ENCODE measurements at regions not wholly inside any gene's neighbourhood (a gene's known extent, or its start where the extent isn't known, plus 50 kb on each side); places are given as distances from the start of the nearest gene placed in this dataset.
"Not testable (repeated sequence)": the region's sequence is repeated elsewhere in the genome, so short reads cannot be mapped to it uniquely, and the experiment has no call there.

DNA sequence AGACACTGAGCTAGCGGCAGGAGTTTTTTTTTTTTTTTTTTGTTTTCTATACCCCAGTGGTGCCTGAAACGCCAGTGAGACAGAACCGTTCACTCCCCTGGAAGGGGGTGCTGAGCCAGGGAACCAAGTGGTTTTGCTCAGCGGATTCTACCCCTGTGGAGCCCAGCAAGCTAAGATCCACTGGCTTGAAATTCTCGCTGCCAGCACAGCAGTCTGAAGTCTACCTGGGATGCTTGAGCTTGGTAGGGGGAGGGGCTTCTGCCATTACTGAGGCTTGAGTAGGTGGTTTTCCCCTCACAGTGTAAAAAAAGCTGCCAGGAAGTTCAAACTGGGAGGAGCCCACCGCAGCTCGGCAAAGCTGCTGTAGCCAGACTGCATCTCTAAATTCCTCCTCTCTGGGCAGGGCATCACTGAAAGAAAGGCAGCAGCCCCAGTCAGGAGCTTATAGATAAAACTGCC lies 173.0 kb downstream of the DMAC1 start:
- DNase-seq (ENCODE audit: low read depth in 2 of 2, low spot score in 1 of 2): peak; percentile 2 to 9

DNA sequence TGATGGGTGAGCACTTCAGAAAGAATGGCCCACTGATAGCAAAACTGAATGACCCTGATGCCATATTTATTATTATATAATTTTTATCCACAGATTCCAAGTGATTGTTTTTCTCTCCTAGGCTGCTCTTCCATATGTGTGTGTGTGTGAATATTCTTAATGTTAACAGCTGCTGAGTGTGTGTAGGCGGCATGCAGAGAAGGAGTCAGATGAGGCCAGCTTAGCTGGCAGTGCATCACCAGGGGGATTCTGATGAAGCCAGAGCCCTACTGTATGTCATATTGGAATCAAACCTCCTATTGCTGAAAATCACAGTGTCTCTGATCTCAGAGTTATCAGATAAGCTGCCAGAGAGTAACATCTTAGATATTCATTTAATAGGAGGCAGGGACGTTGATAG lies 177.1 kb downstream of the DMAC1 start:
- no peak for DNase-seq (ENCODE audit: low read depth in 2 of 2, low spot score in 1 of 2)

DNA sequence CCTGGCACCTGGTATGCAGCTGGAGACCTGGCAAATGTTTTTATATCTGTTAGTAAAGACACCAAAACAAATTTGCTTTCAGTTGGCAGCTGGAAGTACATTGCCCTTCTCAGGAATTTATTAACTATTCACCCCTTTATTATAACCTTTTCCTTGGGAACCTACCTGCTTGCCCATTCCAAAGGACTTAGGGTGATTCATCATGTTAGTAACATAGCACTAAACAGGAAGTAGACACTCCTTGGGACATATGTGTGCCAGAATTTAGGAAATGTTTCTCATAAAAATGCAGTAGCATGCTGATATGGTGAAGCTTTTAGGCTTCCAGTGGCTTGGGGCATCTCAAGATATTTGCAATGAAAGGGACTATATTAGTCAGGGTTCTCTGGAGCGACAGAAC lies 184.2 kb downstream of the DMAC1 start:
- no peak for DNase-seq (ENCODE audit: low read depth in 2 of 2, low spot score in 1 of 2)

DNA sequence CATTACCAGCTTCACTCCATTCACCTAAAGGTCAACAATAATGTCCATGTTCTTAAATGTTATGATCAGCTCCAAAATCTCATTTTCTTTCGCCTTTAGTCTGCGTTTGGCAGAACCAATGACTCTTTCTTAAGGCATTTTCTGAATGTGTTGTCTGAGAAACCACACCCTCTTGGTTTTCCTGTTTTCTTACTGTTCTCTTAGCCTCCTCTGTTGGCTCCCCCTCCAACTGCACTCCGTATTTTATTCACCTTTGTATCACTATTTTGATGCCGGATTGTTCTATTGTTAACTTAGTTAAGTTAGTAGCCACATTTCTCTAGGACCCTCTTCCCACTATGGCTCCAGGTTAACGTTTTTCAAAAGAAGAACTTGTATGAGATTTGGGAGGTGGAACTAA lies 185.6 kb downstream of the DMAC1 start:
- no peak for DNase-seq (ENCODE audit: low read depth in 2 of 2, low spot score in 1 of 2)

DNA sequence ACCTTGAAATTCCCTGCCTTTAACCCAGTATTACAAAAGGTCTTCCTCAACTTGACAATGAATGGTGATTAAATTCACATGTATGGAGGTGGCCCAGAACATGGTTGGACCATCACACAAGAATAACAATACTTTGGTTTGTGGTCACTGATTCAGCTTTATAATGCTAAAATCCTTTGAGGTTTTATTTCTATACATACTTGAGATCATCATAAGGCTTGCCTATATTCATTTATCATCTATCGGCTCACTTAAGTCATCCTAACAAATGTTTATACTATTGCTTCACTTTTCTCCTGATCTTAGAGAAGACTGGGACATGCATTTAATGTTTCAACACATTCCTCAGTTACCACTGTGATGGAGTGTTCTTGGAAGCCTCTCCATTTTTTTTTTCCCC lies 191.3 kb downstream of the DMAC1 start:
- DNase-seq (ENCODE audit: low read depth in 2 of 2, low spot score in 1 of 2): no peak

DNA sequence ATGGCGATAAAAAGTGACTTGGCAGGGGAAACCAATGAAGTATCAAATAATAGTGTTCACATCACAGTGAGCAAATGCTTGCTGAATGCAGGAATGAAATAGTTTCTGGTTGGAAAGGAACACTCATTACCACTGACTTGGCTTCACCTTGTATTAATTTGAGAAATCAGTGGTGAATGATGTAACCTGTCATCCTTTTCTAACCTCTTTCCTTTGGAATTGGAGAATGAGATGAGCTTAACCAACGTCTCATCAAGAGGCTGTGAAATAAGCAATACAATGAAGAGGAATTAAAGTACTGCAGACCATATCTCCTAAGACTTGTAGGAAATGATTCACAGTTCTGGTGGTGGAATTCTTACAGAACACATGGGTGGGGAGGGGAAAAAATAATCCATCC lies 192.2 kb downstream of the DMAC1 start:
- DNase-seq (ENCODE audit: low read depth in 2 of 2, low spot score in 1 of 2): no peak

DNA sequence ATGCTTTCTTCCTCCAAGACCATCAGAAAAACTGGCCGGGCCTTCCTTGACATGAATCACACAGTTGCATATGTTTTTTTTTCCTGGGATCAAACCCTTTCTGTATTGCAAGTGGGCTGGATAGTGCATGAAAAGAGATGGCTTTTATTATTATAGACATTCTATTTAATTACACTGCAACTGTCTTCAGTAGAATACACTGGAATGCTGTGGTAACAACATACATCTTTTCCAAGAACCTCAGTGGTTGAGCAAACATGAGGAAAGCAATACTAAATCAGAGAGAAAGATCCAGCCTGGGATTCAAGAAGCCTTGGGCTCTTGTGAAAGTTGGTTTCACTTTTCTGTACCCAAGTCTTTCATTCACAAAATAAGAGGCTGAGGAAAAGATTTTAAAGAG lies 193.0 kb downstream of the DMAC1 start:
- no peak for DNase-seq (ENCODE audit: low read depth in 2 of 2, low spot score in 1 of 2)

DNA sequence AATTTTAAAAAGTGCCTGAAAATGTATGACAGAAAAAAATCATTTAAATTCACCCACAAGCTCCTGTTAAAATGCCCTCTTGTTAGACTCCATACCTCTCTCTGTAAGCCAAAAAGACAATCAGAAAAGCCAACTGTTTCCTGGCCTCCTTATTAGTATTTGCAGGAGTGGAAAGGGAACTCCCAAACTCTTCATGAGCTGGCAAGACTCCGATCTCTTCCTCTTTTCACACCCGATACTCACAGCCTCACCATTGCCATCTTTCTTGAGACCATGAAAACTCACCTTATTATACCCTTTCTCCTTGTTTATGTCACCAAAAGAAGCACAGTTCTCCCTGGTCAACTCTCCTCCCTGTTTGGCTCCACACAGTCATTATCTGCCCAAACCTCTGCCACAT lies 197.8 kb downstream of the DMAC1 start:
- DNase-seq (ENCODE audit: low read depth in 2 of 2, low spot score in 1 of 2): no peak

DNA sequence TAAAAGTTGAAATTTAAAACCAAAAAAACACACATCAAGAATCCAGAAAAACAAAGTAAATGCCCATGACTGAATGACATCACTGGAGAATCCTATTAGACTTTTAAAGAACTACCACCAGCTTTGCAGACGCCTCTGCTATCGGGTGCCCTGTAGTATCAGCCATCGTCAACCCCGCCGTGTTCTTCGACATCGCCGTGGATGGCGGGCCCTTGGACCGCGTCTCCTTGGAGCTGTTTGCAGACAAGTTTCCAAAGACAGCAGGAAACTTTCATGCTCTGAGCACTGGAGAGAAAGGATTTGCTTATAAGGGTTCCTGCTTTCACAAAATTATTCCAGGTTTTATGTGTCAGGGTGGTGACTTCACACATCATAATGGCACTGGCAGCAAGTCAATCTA lies 201.9 kb downstream of the DMAC1 start:
- no peak for DNase-seq (ENCODE audit: low read depth in 2 of 2, low spot score in 1 of 2)

DNA sequence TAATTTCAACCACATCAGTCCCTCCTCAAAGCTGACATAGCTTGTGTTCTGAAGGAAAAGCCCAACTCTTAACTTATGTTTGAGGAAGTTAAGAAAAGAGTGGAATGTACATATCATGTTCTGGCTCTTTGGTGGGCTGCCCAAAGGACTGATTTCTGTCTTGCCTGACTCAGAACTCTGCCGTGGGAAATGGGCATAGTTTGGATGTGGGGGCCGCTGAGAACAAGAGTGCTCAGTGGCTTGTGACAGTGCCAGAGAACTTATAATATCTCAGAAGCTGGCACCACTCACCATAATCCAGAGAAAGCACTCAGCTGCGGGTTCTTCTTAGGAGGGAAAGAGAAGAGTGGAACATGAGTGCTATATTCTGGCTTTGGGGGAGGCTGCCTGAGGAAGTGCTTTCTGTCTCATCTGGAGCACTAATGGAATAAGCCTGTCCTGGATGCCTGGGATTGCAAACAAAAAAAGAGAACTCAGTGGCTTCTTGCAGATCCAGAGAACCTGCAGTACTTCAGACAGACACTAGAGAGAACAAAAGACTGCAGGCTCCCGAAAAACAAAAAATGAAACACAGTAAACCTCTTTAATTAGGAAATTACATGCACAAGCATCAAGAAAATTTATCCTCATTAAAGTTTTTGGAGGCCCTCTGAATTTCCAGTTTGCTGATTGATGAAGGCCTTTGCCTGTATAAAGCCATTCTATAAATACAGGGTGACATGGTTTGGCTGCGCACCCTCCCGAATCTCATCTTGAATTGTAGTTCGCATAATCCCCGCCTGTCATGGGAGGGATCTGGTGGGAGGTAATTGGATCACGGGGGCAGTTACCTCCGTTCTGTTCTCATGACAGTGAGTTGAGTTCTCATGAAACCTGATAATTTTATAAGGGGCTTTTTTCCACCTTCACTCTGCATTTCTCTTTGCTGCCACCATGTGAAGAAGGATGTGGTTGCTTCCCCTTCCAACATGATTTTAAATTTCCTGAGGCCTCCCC lies 207.0 kb downstream of the DMAC1 start:
- no peak for DNase-seq (ENCODE audit: low read depth in 2 of 2, low spot score in 1 of 2)

DNA sequence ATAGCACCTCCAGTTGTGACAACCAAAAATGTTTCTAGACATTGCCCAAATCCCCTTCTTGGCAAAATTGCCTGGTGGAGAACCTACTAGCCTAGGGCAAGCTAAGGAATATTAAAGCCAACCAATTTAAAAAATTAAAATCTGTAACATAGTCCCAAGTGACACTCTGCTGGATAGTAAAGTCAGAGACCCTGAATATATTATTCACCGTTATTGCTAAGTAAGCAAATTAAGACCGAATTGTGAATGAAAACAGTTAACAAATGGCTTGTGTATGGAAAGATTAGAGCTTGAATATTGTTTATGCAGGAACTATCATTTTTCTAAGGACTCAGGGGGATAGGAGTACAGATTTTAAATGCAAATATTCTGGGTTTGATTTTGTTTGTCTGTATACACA lies 208.1 kb downstream of the DMAC1 start:
- DNase-seq (ENCODE audit: low read depth in 2 of 2, low spot score in 1 of 2): no peak

DNA sequence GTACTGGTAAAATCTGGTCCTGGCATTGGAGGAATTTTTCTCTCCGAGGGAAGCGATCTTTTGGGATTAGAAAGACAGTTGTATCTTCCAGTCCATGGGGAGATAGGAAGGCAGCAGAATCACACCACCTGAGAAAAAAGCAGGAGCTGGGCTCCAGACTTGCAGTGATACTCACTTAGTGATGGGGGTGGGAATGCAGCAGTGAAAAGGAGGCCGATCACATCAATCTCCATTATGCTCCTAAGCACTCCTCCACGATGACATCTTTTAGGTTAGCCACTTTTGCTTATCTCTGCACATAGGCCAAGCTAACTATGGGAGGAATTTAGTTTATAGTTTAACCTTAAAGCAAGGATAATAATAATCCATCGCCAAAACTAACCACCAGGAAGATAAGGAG lies 219.0 kb downstream of the DMAC1 start:
- DNase-seq (ENCODE audit: low read depth in 2 of 2, low spot score in 1 of 2): no peak

DNA sequence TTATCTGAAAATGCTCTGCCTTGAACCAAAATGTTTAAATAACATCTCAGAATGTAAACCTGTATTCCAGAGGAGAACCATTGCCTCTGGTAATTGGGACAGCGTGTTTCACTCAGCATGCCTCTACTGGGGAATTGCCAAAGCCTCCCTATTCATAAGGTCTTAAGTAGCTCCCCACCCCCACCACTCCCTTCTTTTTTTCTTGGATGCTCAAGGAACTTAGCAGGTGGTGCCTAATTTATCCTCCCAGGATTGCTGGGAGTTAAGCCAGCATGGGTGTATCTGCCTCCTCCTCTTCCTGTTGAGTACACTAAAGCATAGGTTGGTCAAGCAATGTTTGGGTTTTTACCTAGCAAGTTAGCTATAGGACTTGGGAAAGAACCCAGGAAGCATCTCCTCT lies 220.2 kb downstream of the DMAC1 start:
- no peak for DNase-seq (ENCODE audit: low read depth in 2 of 2, low spot score in 1 of 2)

DNA sequence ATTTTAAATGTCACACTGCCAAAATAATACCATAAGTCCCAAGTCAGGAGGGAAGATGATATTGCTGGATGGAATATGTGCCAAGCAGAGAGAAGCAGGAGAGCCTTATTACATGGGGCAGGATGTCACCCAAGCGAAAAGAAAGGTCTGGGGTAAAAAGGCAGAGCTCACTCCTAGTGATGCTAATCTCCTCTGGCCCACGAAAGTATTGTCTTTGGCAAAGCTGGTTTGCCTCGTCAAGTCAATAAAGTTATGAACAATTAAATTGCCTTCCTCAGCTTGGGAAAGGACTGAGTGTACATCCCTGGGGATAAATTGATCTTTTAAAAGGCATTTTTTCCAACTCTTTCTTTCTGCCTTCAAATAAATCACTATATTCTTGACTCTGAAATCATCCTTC lies 220.6 kb downstream of the DMAC1 start:
- no peak for DNase-seq (ENCODE audit: low read depth in 2 of 2, low spot score in 1 of 2)

DNA sequence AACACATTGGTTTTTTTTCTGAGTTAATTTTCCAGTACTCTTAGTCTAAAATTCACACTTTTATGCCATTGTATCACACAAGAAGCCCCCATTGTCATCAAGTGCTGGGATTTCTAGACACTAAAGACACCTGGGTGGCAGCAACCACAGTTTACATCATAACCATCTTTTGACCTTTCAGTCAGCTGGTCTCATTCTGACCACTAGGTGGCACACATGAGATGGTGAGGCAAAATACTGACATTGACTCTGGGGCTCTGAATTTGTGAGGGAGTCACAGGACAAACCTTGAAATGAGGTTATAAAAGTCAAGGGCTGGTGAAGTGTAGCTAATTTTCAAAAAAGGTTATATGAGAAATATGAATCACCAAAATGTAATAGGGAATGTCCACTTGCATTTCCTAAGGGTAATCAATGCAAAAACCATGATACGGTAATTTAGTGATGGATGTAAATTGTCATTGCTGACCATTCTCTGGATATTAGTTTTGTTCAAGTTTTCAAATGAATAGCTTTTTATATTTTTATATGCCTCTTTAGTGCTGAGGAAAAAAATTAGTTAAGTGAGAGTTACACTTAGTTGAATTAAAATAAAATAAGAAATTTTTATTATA lies 229.4 kb downstream of the DMAC1 start:
- peak; percentile 28 to 31 for DNase-seq (ENCODE audit: low read depth in 2 of 2, low spot score in 1 of 2)

DNA sequence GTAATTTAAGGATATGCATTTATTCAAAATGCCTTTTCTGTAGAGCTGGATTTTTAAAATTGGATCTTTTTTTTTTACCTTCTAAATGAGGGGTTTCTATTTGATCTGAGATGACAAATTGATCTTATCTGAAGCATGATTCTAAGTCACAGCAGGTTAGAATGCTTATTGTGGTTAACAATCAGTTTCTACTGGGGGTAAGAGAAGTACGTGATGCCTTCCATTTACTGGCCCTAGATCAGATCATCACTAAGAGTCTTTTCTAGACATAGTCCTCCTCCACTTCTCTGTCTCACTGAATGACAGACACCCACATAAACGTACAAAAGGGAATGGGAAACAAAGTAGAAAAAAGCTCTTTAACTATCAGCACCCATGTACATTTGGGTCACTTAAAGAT lies 231.9 kb downstream of the DMAC1 start:
- DNase-seq (ENCODE audit: low read depth in 2 of 2, low spot score in 1 of 2): no peak

DNA sequence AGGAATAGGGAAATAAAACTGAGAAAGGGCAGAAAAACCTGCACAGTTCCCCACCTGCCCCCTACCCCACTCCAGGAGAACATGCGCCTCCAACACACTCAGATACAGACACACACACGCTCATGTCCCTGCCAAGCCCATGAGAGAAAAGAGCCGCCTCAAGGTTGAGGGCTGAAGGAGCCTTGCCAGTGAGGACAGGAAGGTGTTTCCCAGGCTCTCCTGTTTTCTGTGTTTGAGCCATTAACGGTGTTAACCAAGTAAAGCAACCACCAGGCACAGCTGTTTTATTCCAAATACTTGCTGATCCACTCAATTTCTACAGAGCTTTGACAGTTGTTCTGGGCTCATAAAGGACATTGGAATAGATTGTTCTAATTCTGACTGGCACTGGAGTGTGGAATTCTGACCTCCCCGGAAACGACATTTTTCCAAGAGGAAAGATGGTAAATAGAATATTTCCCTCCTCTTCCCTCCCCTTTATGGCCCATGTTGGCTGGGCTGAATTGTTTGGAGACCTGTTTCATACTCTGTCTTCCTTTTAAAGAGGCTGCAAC lies 238.0 kb downstream of the DMAC1 start:
- no peak for DNase-seq (ENCODE audit: low read depth in 2 of 2, low spot score in 1 of 2)

DNA sequence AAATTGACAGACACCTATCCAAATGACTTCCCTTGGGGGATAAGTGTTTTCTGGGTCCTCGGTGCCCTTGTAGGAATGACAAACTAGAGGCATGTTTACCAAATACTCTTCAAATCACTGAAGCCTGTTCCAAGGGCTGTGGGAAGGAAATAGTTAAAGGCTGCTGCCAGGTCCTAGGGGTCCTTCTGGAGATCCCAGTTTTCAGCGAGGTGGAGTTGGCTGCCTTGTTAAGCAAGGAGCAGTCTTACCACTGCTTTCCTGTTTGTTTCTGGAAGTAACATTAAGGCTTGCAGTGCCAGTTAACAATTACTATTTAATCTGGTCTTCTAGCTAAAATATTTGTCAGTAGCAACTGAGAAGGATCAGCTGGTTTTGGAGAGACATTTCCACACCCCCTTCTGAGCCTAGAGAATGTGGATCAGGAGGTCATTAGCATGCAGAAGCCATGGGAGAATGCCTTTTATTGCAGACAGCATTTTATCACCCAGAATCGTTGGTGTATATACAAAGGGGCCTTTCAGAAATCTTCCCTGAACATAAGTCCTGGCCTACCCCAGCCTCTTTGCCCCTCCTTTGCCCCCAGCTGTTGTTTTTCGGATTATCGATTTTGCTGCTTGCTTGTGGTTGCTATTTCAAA lies 238.8 kb downstream of the DMAC1 start:
- DNase-seq (ENCODE audit: low read depth in 2 of 2, low spot score in 1 of 2): no peak

DNA sequence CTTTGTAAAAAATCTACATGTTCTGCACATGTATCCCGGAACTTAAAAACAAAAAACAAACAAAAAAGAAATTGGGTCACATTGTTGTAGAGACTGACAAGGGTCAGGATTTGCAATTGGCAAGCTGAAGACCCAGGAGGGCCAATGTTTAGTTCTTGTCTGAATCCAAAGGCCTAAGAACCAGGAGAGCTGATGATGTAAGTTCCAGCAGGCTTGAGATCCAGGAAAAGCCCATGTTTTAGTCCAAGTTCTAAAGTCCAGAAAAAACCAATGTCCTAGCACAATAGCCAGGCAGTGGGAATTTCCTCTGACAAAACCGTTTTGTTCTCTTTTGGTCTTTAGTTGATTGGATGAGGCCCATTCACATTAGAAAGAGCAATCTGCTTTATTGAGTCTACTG lies 244.9 kb downstream of the DMAC1 start:
- DNase-seq (ENCODE audit: low read depth in 2 of 2, low spot score in 1 of 2): no peak

DNA sequence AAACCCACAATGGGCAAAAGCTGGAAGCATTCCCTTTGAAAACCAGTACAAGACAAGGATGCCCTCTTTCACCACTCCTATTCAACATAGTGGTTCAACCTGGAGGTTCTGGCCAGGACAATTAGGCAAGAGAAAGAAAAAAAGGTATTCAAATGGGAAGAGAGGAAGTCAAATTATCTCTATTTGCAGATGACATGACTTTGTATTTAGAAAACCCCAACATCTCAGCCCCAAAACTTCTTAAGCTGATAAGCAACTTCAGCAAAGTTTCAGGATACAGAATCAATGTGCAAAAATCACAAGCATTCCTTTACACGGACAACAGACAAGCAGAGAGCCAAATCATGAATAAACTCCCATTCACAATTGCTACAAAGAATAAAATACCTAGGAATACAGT lies 246.9 kb downstream of the DMAC1 start:
- not testable (repeated sequence) for DNase-seq (ENCODE audit: low read depth in 2 of 2, low spot score in 1 of 2)

DNA sequence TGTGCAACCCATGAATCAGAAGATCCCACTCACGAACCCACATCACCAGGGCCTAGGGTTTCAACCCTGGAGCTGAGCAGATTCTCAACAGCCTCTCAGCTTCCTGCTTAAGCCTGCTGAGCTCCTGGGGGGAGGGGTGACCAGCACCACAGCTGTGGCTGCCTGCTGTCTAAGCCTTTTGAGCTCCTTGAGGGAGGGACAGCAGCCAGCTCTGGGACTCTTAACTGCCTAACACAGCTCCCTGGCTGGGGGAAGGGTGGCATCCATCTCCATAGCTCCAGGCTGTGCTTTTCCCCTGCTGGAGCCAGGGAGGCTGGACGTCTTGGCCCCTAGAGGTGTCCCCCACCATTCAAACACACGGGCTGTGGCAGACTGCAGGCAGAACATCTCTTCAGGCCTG lies 250.3 kb downstream of the DMAC1 start:
- no peak for DNase-seq (ENCODE audit: low read depth in 2 of 2, low spot score in 1 of 2)

DNA sequence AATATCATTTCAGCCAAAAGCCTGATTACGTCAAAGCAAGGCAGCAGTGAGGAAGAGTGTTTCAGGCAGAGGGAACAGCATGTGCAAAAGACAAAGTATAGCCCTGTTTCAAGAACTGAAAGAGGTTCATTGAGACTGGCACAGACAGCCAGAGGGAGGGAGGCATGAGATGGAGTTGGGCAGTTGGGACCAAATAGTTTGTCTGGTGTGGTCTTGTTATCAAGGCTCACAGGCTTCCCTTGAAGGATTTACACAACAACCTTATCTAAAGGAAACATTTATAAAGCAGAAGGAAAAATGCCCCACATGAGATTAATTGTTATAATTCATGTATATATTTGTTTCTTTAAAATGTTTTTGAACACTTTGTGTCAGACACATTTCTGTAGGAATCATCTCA lies 253.3 kb downstream of the DMAC1 start:
- DNase-seq (ENCODE audit: low read depth in 2 of 2, low spot score in 1 of 2): no peak
